A673 (cell line): ENCODE measurements at regions not wholly inside any gene's neighbourhood (a gene's known extent, or its start where the extent isn't known, plus 50 kb on each side); places are given as distances from the start of the nearest gene placed in this dataset.

ENCODE experiments used
- BruUV-seq: library from RNA; stranded (reverse); fragments of 400-500 nt; replicated peaks from 2 replicates; lab custom pipeline; 2021; lab: Mats Ljungman, UMichigan
- CTCF ChIA-PET: fragments of 300-600 bp; sonication (Branson Sonifier 250); formaldehyde crosslinking; loops from one replicate; lab custom pipeline; 2022; ENCODE audit warnings: antibody characterized with exemption; lab: Charles Lee
- POLR2A ChIA-PET: fragments of 300-600 bp; sonication (Branson Sonifier 250); formaldehyde crosslinking; loops from one replicate; lab custom pipeline; 2022; ENCODE audit warnings: antibody characterized with exemption; ENCODE audit not compliant: low non-redundant PET; lab: Charles Lee
- DNase-seq: peaks from one replicate; pipeline ENCODE4 v3.0.0-alpha.2; 2015; ENCODE audit warnings: low spot score
- H3K27ac ChIP-seq: fragments of 200-600 bp; sonication (generic); 2 replicates; pipeline ENCODE4 v1.5.1; 2016; ENCODE audit warnings: mixed run types, low read depth, mild to moderate bottlenecking, mixed read lengths, antibody characterized with exemption, low read length; ENCODE audit not compliant: poor library complexity, severe bottlenecking
- H3K27me3 ChIP-seq: fragments of 200-600 bp; sonication (generic); replicated peaks from 2 replicates; pipeline ENCODE4 v1.6.1; 2017; ENCODE audit warnings: mixed run types, low read depth, mild to moderate bottlenecking, mixed read lengths, antibody characterized with exemption, low read length; ENCODE audit not compliant: insufficient read depth, poor library complexity
- H3K36me3 ChIP-seq: fragments of 200-600 bp; sonication (generic); 2 replicates; pipeline ENCODE4 v1.6.1; 2016; ENCODE audit warnings: mixed run types, mild to moderate bottlenecking, mixed read lengths, antibody characterized with exemption, low read length; ENCODE audit not compliant: insufficient read depth, poor library complexity, severe bottlenecking
- H3K4me1 ChIP-seq: fragments of 200-600 bp; sonication (generic); 2 replicates; pipeline ENCODE4 v1.6.1; 2017; ENCODE audit warnings: mixed run types, mild to moderate bottlenecking, mixed read lengths, antibody characterized with exemption, low read length; ENCODE audit not compliant: insufficient read depth, poor library complexity, severe bottlenecking
- H3K4me3 ChIP-seq: fragments of 200-600 bp; sonication (generic); 2 replicates; pipeline ENCODE4 v1.5.1; 2016; ENCODE audit warnings: low read depth, mixed run types, mild to moderate bottlenecking, mixed read lengths, low read length; ENCODE audit not compliant: poor library complexity, severe bottlenecking
- H3K9me3 ChIP-seq: fragments of 200-600 bp; sonication (generic); 2 replicates; pipeline ENCODE4 v1.6.1; 2016; ENCODE audit warnings: mixed run types, low read depth, mild to moderate bottlenecking, mixed read lengths, antibody characterized with exemption, low read length; ENCODE audit not compliant: poor library complexity, severe bottlenecking
- EZH2 ChIP-seq: fragments of 200-600 bp; sonication (generic); IDR thresholded peaks from 2 replicates; pipeline ENCODE4 v1.6.1; 2017; ENCODE audit warnings: borderline replicate concordance, low read depth, mild to moderate bottlenecking, mixed read lengths, antibody characterized with exemption, low read length; ENCODE audit not compliant: poor library complexity, severe bottlenecking
- intact Hi-C: fragments of 100-400 bp; cut with micrococcal nuclease; formaldehyde crosslinking; loops from one replicate; pipeline ENCODE4 v1.10.0; 2022; ENCODE audit not compliant: unreplicated experiment
- TF ChIP-seq, protein P1 (sequence below): fragments of 300-800, 200-600 bp; sonication (generic); conservative IDR thresholded peaks from 2 replicates; pipeline ENCODE4 v1.5.1; 2017; ENCODE audit warnings: low read depth, mild to moderate bottlenecking, antibody characterized with exemption, low read length, moderate library complexity, mixed read lengths

DNA sequence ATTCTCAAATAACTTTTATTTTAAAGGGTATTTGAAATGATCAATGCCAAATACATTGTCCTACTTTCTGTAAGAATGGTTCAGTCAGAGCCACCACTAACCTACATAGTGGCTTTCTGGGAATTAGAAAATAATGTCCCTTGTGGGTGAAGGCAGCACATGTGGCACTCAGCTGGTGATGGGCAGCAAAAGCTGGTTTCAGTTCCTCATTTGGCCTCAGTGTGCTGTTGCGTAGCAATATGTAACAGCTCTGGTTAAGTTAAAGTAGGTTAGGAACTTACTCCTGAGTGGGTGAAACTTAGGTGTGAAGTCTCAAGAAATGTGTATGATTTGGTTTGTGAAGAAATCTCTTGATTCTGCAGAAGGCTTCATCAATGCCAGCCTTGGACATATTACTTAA lies 99.6 kb upstream of the SPEF2 start:
- Histone ChIP-seq H3K4me1 (no peaks in the 10 kb centered on the region), H3K4me3 (no peak overlapping the region), H3K36me3 (no peaks in the 10 kb centered on the region), H3K9me3 (no peaks in the 10 kb centered on the region), H3K27me3 (no peaks in the 10 kb centered on the region), H3K27ac (no peak overlapping the region)
- CTCF ChIA-PET: no interaction called here
- intact Hi-C loops: no loop called here
- POLR2A ChIA-PET: no interaction called here
- BruUV-seq: no TSS peak
- TF ChIP-seq, protein P1, sequence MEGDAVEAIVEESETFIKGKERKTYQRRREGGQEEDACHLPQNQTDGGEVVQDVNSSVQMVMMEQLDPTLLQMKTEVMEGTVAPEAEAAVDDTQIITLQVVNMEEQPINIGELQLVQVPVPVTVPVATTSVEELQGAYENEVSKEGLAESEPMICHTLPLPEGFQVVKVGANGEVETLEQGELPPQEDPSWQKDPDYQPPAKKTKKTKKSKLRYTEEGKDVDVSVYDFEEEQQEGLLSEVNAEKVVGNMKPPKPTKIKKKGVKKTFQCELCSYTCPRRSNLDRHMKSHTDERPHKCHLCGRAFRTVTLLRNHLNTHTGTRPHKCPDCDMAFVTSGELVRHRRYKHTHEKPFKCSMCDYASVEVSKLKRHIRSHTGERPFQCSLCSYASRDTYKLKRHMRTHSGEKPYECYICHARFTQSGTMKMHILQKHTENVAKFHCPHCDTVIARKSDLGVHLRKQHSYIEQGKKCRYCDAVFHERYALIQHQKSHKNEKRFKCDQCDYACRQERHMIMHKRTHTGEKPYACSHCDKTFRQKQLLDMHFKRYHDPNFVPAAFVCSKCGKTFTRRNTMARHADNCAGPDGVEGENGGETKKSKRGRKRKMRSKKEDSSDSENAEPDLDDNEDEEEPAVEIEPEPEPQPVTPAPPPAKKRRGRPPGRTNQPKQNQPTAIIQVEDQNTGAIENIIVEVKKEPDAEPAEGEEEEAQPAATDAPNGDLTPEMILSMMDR: no peak
- no peak for TF ChIP-seq EZH2
- DNase-seq: no peak

GRCh38 chr5:35516271-35516670 lies 101.4 kb upstream of the SPEF2 start:
- POLR2A ChIA-PET: no interaction called here
- Histone ChIP-seq H3K27me3 (no peaks in the 10 kb centered on the region), H3K4me1 (no peaks in the 10 kb centered on the region), H3K27ac (no peak overlapping the region), H3K36me3 (no peaks in the 10 kb centered on the region), H3K9me3 (no peaks in the 10 kb centered on the region), H3K4me3 (no peak overlapping the region)
- intact Hi-C loops: no loop called here
- CTCF ChIA-PET: no interaction called here
- BruUV-seq: no TSS peak
- no peak for TF ChIP-seq EZH2
- TF ChIP-seq, protein P1: no peak
- no peak for DNase-seq

DNA sequence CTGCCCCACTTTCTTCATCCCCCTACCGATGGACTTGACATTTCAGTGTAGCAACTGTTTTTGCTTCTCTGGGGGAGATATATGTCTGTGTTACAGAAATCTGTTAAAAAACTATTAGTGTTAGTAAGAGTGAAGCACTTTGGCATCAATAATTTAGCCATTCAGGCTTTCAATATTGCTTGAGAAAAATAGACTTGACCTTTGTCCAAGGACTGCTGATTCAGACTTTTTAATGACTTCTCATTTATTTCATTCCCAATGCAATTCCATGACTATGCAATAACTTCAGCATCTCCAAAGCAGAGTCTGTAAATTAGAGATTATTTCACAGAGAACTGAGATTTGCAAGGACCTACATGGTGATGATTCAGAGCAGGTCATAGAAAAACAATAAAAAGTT lies 104.1 kb upstream of the SPEF2 start:
- no peak for DNase-seq
- Histone ChIP-seq H3K9me3 (no peaks in the 10 kb centered on the region), H3K27me3 (no peaks in the 10 kb centered on the region), H3K36me3 (no peaks in the 10 kb centered on the region), H3K27ac (no peak overlapping the region), H3K4me1 (no peaks in the 10 kb centered on the region), H3K4me3 (no peak overlapping the region)
- CTCF ChIA-PET: no interaction called here
- POLR2A ChIA-PET: no interaction called here
- no TSS peak for BruUV-seq
- intact Hi-C loops: no loop called here
- TF ChIP-seq, protein P1: no peak
- TF ChIP-seq EZH2: no peak
